ENCODE measurements at regions not wholly inside any gene's neighbourhood (a gene's known extent, or its start where the extent isn't known, plus 50 kb on each side); places are given as distances from the start of the nearest gene placed in this dataset.
"Not testable (repeated sequence)": the region's sequence is repeated elsewhere in the genome, so short reads cannot be mapped to it uniquely, and the experiment has no call there.

- Histone ChIP-seq H2AFZ (ENCODE audit: low read length) (no peak overlapping the region), H3K27me3 (ENCODE audit: low read length) (no peaks in the 10 kb centered on the region), H3K4me3 (ENCODE audit: low read length) (no peak overlapping the region), H3K4me2 (ENCODE audit: low read depth, low read length, poor library complexity, severe bottlenecking) (no peak overlapping the region), H3K36me3 (ENCODE audit: insufficient read depth, low read length) (no peaks in the 10 kb centered on the region), H3K79me2 (ENCODE audit: low read length) (no peaks in the 10 kb centered on the region), H3K9ac (ENCODE audit: low read length) (no peak overlapping the region), H3K27ac (ENCODE audit: low read length) (no peak overlapping the region), H3K9me2 (replicated peaks; ENCODE audit: insufficient read depth, low read length) (no peaks in the 10 kb centered on the region), H3K4me1 (ENCODE audit: low read length) (no peaks in the 10 kb centered on the region), H3K9me3 (ENCODE audit: low read length) (no peaks in the 10 kb centered on the region; the same call in 1 of the 2 replicates), H4K20me1 (ENCODE audit: insufficient read depth, low read depth, low read length) (no peaks in the 10 kb centered on the region)
- DNase-seq, result no peak
Observed at GRCh38 chr5:18533137-18533536, 898.9 kb downstream of the TAF11L14 start.

GRCh38 chr5:18534119-18534518 lies 899.9 kb downstream of the TAF11L14 start:
- Histone ChIP-seq H3K9me3 (ENCODE audit: low read length) (no peaks in the 10 kb centered on the region; the same call in 1 of the 2 replicates), H3K36me3 (ENCODE audit: insufficient read depth, low read length) (no peaks in the 10 kb centered on the region), H3K9me2 (replicated peaks; ENCODE audit: insufficient read depth, low read length) (no peaks in the 10 kb centered on the region), H3K27ac (ENCODE audit: low read length) (no peak overlapping the region), H3K4me3 (ENCODE audit: low read length) (no peak overlapping the region), H3K4me1 (ENCODE audit: low read length) (no peaks in the 10 kb centered on the region), H3K27me3 (ENCODE audit: low read length) (no peaks in the 10 kb centered on the region), H2AFZ (ENCODE audit: low read length) (no peak overlapping the region), H4K20me1 (ENCODE audit: insufficient read depth, low read depth, low read length) (no peaks in the 10 kb centered on the region), H3K4me2 (ENCODE audit: low read depth, low read length, poor library complexity, severe bottlenecking) (no peak overlapping the region), H3K79me2 (ENCODE audit: low read length) (no peaks in the 10 kb centered on the region), H3K9ac (ENCODE audit: low read length) (no peak overlapping the region)
- no peak for DNase-seq

DNA sequence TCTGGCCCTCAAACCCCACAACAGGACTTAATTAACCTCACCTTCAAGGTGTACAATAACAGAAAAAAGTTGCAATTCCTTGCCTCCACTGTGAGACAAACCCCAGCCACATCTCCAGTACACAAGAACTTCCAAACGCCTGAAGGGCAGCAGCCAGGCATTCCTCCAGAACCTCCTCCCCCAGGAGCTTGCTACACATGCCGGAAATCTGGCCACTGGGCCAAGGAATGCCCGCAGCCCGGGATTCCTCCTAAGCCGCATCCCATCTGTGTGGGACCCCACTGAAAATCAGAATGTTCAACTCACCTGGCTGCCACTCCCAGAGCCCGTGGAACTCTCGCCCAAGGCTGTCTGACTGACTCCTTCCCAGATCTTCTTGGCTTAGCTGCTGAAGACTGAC lies 901.5 kb downstream of the TAF11L14 start:
- not testable (repeated sequence) for H3K36me3 ChIP-seq (ENCODE audit: insufficient read depth, low read length); H3K9me3 ChIP-seq (ENCODE audit: low read length); H3K4me2 ChIP-seq (ENCODE audit: low read depth, low read length, poor library complexity, severe bottlenecking); DNase-seq; H3K9me2 ChIP-seq (replicated peaks; ENCODE audit: insufficient read depth, low read length); H3K27ac ChIP-seq (ENCODE audit: low read length); H3K27me3 ChIP-seq (ENCODE audit: low read length); H3K9ac ChIP-seq (ENCODE audit: low read length); H3K4me1 ChIP-seq (ENCODE audit: low read length); H2AFZ ChIP-seq (ENCODE audit: low read length); H3K4me3 ChIP-seq (ENCODE audit: low read length); H3K79me2 ChIP-seq (ENCODE audit: low read length); H4K20me1 ChIP-seq (ENCODE audit: insufficient read depth, low read depth, low read length)

- Histone ChIP-seq H3K9me2 (replicated peaks; ENCODE audit: insufficient read depth, low read length) (no peaks in the 10 kb centered on the region), H2AFZ (ENCODE audit: low read length) (no peak overlapping the region), H3K36me3 (ENCODE audit: insufficient read depth, low read length) (no peaks in the 10 kb centered on the region), H3K79me2 (ENCODE audit: low read length) (no peaks in the 10 kb centered on the region), H3K4me1 (ENCODE audit: low read length) (no peaks in the 10 kb centered on the region), H3K9ac (ENCODE audit: low read length) (no peak overlapping the region), H3K27me3 (ENCODE audit: low read length) (no peaks in the 10 kb centered on the region), H3K4me2 (ENCODE audit: low read depth, low read length, poor library complexity, severe bottlenecking) (no peak overlapping the region), H3K27ac (ENCODE audit: low read length) (no peak overlapping the region), H3K4me3 (ENCODE audit: low read length) (no peak overlapping the region), H4K20me1 (ENCODE audit: insufficient read depth, low read depth, low read length) (no peaks in the 10 kb centered on the region), H3K9me3 (ENCODE audit: low read length) (peaks cover 13% of the 10 kb centered on the region)
- no peak for DNase-seq
Observed at GRCh38 chr5:18544421-18544820, 910.2 kb downstream of the TAF11L14 start.

GRCh38 chr5:18546591-18546990 lies 912.3 kb downstream of the TAF11L14 start:
- Histone ChIP-seq H3K4me2 (ENCODE audit: low read depth, low read length, poor library complexity, severe bottlenecking) (no peak overlapping the region), H3K9ac (ENCODE audit: low read length) (no peak overlapping the region), H3K4me1 (ENCODE audit: low read length) (no peaks in the 10 kb centered on the region), H3K27ac (ENCODE audit: low read length) (no peak overlapping the region), H3K9me3 (ENCODE audit: low read length) (peaks cover 13% of the 10 kb centered on the region), H4K20me1 (ENCODE audit: insufficient read depth, low read depth, low read length) (no peaks in the 10 kb centered on the region), H3K79me2 (ENCODE audit: low read length) (no peaks in the 10 kb centered on the region), H3K9me2 (replicated peaks; ENCODE audit: insufficient read depth, low read length) (no peaks in the 10 kb centered on the region), H3K36me3 (ENCODE audit: insufficient read depth, low read length) (no peaks in the 10 kb centered on the region), H3K4me3 (ENCODE audit: low read length) (no peak overlapping the region), H3K27me3 (ENCODE audit: low read length) (no peaks in the 10 kb centered on the region), H2AFZ (ENCODE audit: low read length) (no peak overlapping the region)
- no peak for DNase-seq

- H3K36me3 ChIP-seq (ENCODE audit: insufficient read depth, low read length), result no peaks in the 10 kb centered on the region
- H3K9ac ChIP-seq (ENCODE audit: low read length), result no peak overlapping the region
- H3K27ac ChIP-seq (ENCODE audit: low read length), result no peak overlapping the region
- H3K79me2 ChIP-seq (ENCODE audit: low read length), result no peaks in the 10 kb centered on the region
- H3K9me3 ChIP-seq (ENCODE audit: low read length), result peaks cover 10% of the 10 kb centered on the region; the same call in 1 of the 2 replicates
- no peak overlapping the region for H3K4me3 ChIP-seq (ENCODE audit: low read length)
- H3K4me1 ChIP-seq (ENCODE audit: low read length), result no peaks in the 10 kb centered on the region
- no peaks in the 10 kb centered on the region for H3K9me2 ChIP-seq (replicated peaks; ENCODE audit: insufficient read depth, low read length)
- H2AFZ ChIP-seq (ENCODE audit: low read length), result no peak overlapping the region
- no peak for DNase-seq
- H3K4me2 ChIP-seq (ENCODE audit: low read depth, low read length, poor library complexity, severe bottlenecking), result no peak overlapping the region
- no peaks in the 10 kb centered on the region for H4K20me1 ChIP-seq (ENCODE audit: insufficient read depth, low read depth, low read length)
- no peaks in the 10 kb centered on the region for H3K27me3 ChIP-seq (ENCODE audit: low read length)
Observed at GRCh38 chr5:18551716-18552115, 917.5 kb downstream of the TAF11L14 start.

GRCh38 chr5:18553269-18553668 lies 919.0 kb downstream of the TAF11L14 start:
- no peak overlapping the region for H3K4me3 ChIP-seq (ENCODE audit: low read length)
- H3K27me3 ChIP-seq (ENCODE audit: low read length), result no peaks in the 10 kb centered on the region
- no peak overlapping the region for H3K4me2 ChIP-seq (ENCODE audit: low read depth, low read length, poor library complexity, severe bottlenecking)
- no peak for DNase-seq
- no peaks in the 10 kb centered on the region for H3K9me2 ChIP-seq (replicated peaks; ENCODE audit: insufficient read depth, low read length)
- no peak overlapping the region for H2AFZ ChIP-seq (ENCODE audit: low read length)
- H3K4me1 ChIP-seq (ENCODE audit: low read length), result no peaks in the 10 kb centered on the region
- no peak overlapping the region for H3K27ac ChIP-seq (ENCODE audit: low read length)
- peaks cover 10% of the 10 kb centered on the region; the same call in 1 of the 2 replicates for H3K9me3 ChIP-seq (ENCODE audit: low read length)
- no peak overlapping the region for H3K9ac ChIP-seq (ENCODE audit: low read length)
- H4K20me1 ChIP-seq (ENCODE audit: insufficient read depth, low read depth, low read length), result no peaks in the 10 kb centered on the region
- no peaks in the 10 kb centered on the region for H3K79me2 ChIP-seq (ENCODE audit: low read length)
- no peaks in the 10 kb centered on the region for H3K36me3 ChIP-seq (ENCODE audit: insufficient read depth, low read length)

GRCh38 chr5:18560602-18561001 lies 926.3 kb downstream of the TAF11L14 start:
- no peaks in the 10 kb centered on the region for H4K20me1 ChIP-seq (ENCODE audit: insufficient read depth, low read depth, low read length)
- H3K27ac ChIP-seq (ENCODE audit: low read length), result no peak overlapping the region
- H3K4me2 ChIP-seq (ENCODE audit: low read depth, low read length, poor library complexity, severe bottlenecking), result no peak overlapping the region
- no peaks in the 10 kb centered on the region for H3K36me3 ChIP-seq (ENCODE audit: insufficient read depth, low read length)
- no peak overlapping the region for H3K4me3 ChIP-seq (ENCODE audit: low read length)
- no peaks in the 10 kb centered on the region for H3K27me3 ChIP-seq (ENCODE audit: low read length)
- no peak overlapping the region for H2AFZ ChIP-seq (ENCODE audit: low read length)
- H3K9me3 ChIP-seq (ENCODE audit: low read length), result peaks cover 11% of the 10 kb centered on the region; the same call in 1 of the 2 replicates
- no peaks in the 10 kb centered on the region for H3K4me1 ChIP-seq (ENCODE audit: low read length)
- H3K9ac ChIP-seq (ENCODE audit: low read length), result no peak overlapping the region
- no peak for DNase-seq
- no peaks in the 10 kb centered on the region; the same call in 1 of the 2 replicates for H3K9me2 ChIP-seq (replicated peaks; ENCODE audit: insufficient read depth, low read length)
- H3K79me2 ChIP-seq (ENCODE audit: low read length), result no peaks in the 10 kb centered on the region

DNA sequence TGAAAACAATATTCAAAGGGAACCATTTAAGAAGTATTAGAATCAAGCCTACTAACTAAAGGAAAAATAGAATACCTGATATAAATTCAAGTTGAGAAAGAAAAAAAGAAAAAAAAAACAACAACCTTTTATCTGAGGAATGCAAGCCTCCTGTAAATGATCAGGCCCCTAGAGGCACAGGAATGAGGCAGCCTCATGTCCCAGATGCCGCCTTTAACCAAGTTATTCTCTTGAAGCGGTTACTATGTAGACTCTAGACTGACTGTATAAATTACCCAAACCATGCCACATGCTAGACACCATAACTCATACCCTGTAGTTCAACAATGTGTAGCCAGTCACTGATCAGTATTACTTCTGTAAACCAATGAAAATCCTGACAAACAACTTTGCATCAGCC lies 929.6 kb downstream of the TAF11L14 start:
- Histone ChIP-seq H3K79me2 (ENCODE audit: low read length) (no peaks in the 10 kb centered on the region), H3K27me3 (ENCODE audit: low read length) (no peaks in the 10 kb centered on the region), H3K4me1 (ENCODE audit: low read length) (no peaks in the 10 kb centered on the region), H3K9me2 (replicated peaks; ENCODE audit: insufficient read depth, low read length) (no peaks in the 10 kb centered on the region; the same call in 1 of the 2 replicates), H3K4me2 (ENCODE audit: low read depth, low read length, poor library complexity, severe bottlenecking) (no peak overlapping the region), H3K36me3 (ENCODE audit: insufficient read depth, low read length) (no peaks in the 10 kb centered on the region), H3K4me3 (ENCODE audit: low read length) (no peak overlapping the region), H3K9ac (ENCODE audit: low read length) (no peak overlapping the region), H2AFZ (ENCODE audit: low read length) (no peak overlapping the region), H3K9me3 (ENCODE audit: low read length) (peaks cover 14% of the 10 kb centered on the region), H4K20me1 (ENCODE audit: insufficient read depth, low read depth, low read length) (no peaks in the 10 kb centered on the region), H3K27ac (ENCODE audit: low read length) (no peak overlapping the region)
- no peak for DNase-seq

All from Karpas-422 (cell line).